SJCRH30 (cell line): ENCODE measurements at regions not wholly inside any gene's neighbourhood (a gene's known extent, or its start where the extent isn't known, plus 50 kb on each side); places are given as distances from the start of the nearest gene placed in this dataset.

Experiments
- DNase-seq, 2 experiments: peaks; one replicate each; pipeline ENCODE4 v3.0.0-alpha.2; 2015 to 2020
- H3K27ac ChIP-seq: fragments of 250-450 bp; sonication (Bioruptor Pico); 2 replicates; pipeline ENCODE4 v1.5.1; 2020; ENCODE audit warnings: mild to moderate bottlenecking, moderate library complexity
- H3K27me3 ChIP-seq: fragments of 250-450 bp; sonication (Bioruptor Pico); 2 replicates; pipeline ENCODE4 v1.5.1; 2020; ENCODE audit warnings: mild to moderate bottlenecking, moderate library complexity
- H3K36me3 ChIP-seq: fragments of 250-450 bp; sonication (Bioruptor Pico); 2 replicates; pipeline ENCODE4 v1.5.1; 2020; ENCODE audit warnings: mild to moderate bottlenecking, moderate library complexity
- H3K4me1 ChIP-seq: fragments of 250-450 bp; sonication (Bioruptor Pico); 2 replicates; pipeline ENCODE4 v1.5.1; 2020; ENCODE audit warnings: mild to moderate bottlenecking, moderate library complexity
- H3K4me3 ChIP-seq: fragments of 250-450 bp; sonication (Bioruptor Pico); 2 replicates; pipeline ENCODE4 v1.5.1; 2020; ENCODE audit warnings: mild to moderate bottlenecking, moderate library complexity
- H3K9me3 ChIP-seq: fragments of 250-450 bp; sonication (Bioruptor Pico); replicated peaks from 2 replicates; pipeline ENCODE4 v1.5.1; 2020; ENCODE audit warnings: mild to moderate bottlenecking, moderate library complexity

GRCh38 chr1:68322096-68322495 lies 89.8 kb upstream of the WLS start:
- Histone ChIP-seq H3K9me3 (no peaks in the 10 kb centered on the region), H3K27ac (no peak overlapping the region), H3K27me3 (no peaks in the 10 kb centered on the region), H3K4me3 (no peak overlapping the region), H3K36me3 (no peaks in the 10 kb centered on the region), H3K4me1 (no peaks in the 10 kb centered on the region)
- DNase-seq, result no peak

GRCh38 chr1:68321084-68321685 lies 88.9 kb upstream of the WLS start:
- H3K9me3 ChIP-seq, result no peaks in the 10 kb centered on the region
- H3K27me3 ChIP-seq, result no peaks in the 10 kb centered on the region
- DNase-seq, result peak; percentile 42 to 58
- no peak overlapping the region for H3K27ac ChIP-seq
- no peak overlapping the region for H3K4me3 ChIP-seq
- no peaks in the 10 kb centered on the region for H3K4me1 ChIP-seq
- H3K36me3 ChIP-seq, result no peaks in the 10 kb centered on the region

- no peaks in the 10 kb centered on the region for H3K4me1 ChIP-seq
- H3K27me3 ChIP-seq, result no peaks in the 10 kb centered on the region
- H3K9me3 ChIP-seq, result no peaks in the 10 kb centered on the region
These were observed 88.0 kb upstream of the WLS start for GRCh38 chr1:68320349-68320748.

GRCh38 chr1:68319907-68320306 lies 87.6 kb upstream of the WLS start:
- DNase-seq, result no peak
- H3K4me3 ChIP-seq, result no peak overlapping the region
- no peaks in the 10 kb centered on the region for H3K9me3 ChIP-seq
- H3K27ac ChIP-seq, result no peak overlapping the region
- H3K4me1 ChIP-seq, result no peaks in the 10 kb centered on the region
- H3K36me3 ChIP-seq, result no peaks in the 10 kb centered on the region
- no peaks in the 10 kb centered on the region for H3K27me3 ChIP-seq

More at GRCh38 chr1:68320349-68320748, 88.0 kb upstream of the WLS start:
- Histone ChIP-seq H3K4me3 (no peak overlapping the region), H3K27ac (no peak overlapping the region), H3K36me3 (no peaks in the 10 kb centered on the region)
- DNase-seq, result no peak

- Histone ChIP-seq H3K27me3 (no peaks in the 10 kb centered on the region; the same call in 1 of the 2 replicates), H3K27ac (no peak overlapping the region), H3K4me3 (no peak overlapping the region), H3K36me3 (no peaks in the 10 kb centered on the region), H3K4me1 (peaks cover 3% of the 10 kb centered on the region; the same call in 1 of the 2 replicates), H3K9me3 (no peaks in the 10 kb centered on the region)
- DNase-seq, result no peak
These were observed 85.2 kb upstream of the WLS start for GRCh38 chr1:68317543-68317942.

- Histone ChIP-seq H3K4me3 (no peak overlapping the region), H3K27me3 (no peaks in the 10 kb centered on the region; the same call in 1 of the 2 replicates), H3K9me3 (no peaks in the 10 kb centered on the region), H3K4me1 (peaks cover 3% of the 10 kb centered on the region; the same call in 1 of the 2 replicates), H3K36me3 (no peaks in the 10 kb centered on the region), H3K27ac (no peak overlapping the region)
- no peak for DNase-seq
These were observed 81.9 kb upstream of the WLS start for GRCh38 chr1:68314151-68314780.

- peaks cover 3% of the 10 kb centered on the region; the same call in 1 of the 2 replicates for H3K4me1 ChIP-seq
- H3K27ac ChIP-seq, result no peak overlapping the region
- H3K27me3 ChIP-seq, result no peaks in the 10 kb centered on the region; the same call in 1 of the 2 replicates
- H3K36me3 ChIP-seq, result no peaks in the 10 kb centered on the region
- no peak for DNase-seq
- H3K9me3 ChIP-seq, result no peaks in the 10 kb centered on the region
- no peak overlapping the region for H3K4me3 ChIP-seq
These were observed 81.4 kb upstream of the WLS start for GRCh38 chr1:68313735-68314134.

- no peak overlapping the region for H3K4me3 ChIP-seq
- H3K27me3 ChIP-seq, result peaks cover 7% of the 10 kb centered on the region; the same call in 1 of the 2 replicates
- no peak overlapping the region for H3K27ac ChIP-seq
- H3K9me3 ChIP-seq, result no peaks in the 10 kb centered on the region
- H3K4me1 ChIP-seq, result no peaks in the 10 kb centered on the region
- no peaks in the 10 kb centered on the region for H3K36me3 ChIP-seq
- no peak for DNase-seq
These were observed 75.7 kb upstream of the WLS start for GRCh38 chr1:68308034-68308433.

- H3K27me3 ChIP-seq, result peaks cover 7% of the 10 kb centered on the region; the same call in 1 of the 2 replicates
- H3K36me3 ChIP-seq, result no peaks in the 10 kb centered on the region
- no peaks in the 10 kb centered on the region for H3K4me1 ChIP-seq
- DNase-seq, result no peak
- no peak overlapping the region for H3K4me3 ChIP-seq
- no peak overlapping the region for H3K27ac ChIP-seq
- no peaks in the 10 kb centered on the region for H3K9me3 ChIP-seq
These were observed 75.1 kb upstream of the WLS start for GRCh38 chr1:68307378-68307787.

- Histone ChIP-seq H3K27ac (no peak overlapping the region), H3K4me3 (no peak overlapping the region), H3K9me3 (no peaks in the 10 kb centered on the region), H3K4me1 (no peaks in the 10 kb centered on the region), H3K36me3 (no peaks in the 10 kb centered on the region), H3K27me3 (peaks cover 7% of the 10 kb centered on the region; the same call in 1 of the 2 replicates)
- DNase-seq, result no peak
These were observed 69.2 kb upstream of the WLS start for GRCh38 chr1:68301471-68302001.

- Histone ChIP-seq H3K27ac (no peak overlapping the region), H3K9me3 (no peaks in the 10 kb centered on the region), H3K4me3 (no peak overlapping the region), H3K4me1 (no peaks in the 10 kb centered on the region), H3K27me3 (no peaks in the 10 kb centered on the region), H3K36me3 (no peaks in the 10 kb centered on the region)
- no peak for DNase-seq
These were observed 62.2 kb upstream of the WLS start for GRCh38 chr1:68294367-68295066.

- no peaks in the 10 kb centered on the region for H3K9me3 ChIP-seq
- DNase-seq, result no peak
- H3K4me3 ChIP-seq, result no peak overlapping the region
- H3K36me3 ChIP-seq, result no peaks in the 10 kb centered on the region
- H3K27ac ChIP-seq, result no peak overlapping the region
- no peaks in the 10 kb centered on the region for H3K27me3 ChIP-seq
- H3K4me1 ChIP-seq, result no peaks in the 10 kb centered on the region
These were observed 61.5 kb upstream of the WLS start for GRCh38 chr1:68293609-68294366.

- Histone ChIP-seq H3K9me3 (no peaks in the 10 kb centered on the region), H3K27me3 (no peaks in the 10 kb centered on the region), H3K4me3 (no peak overlapping the region), H3K36me3 (no peaks in the 10 kb centered on the region), H3K27ac (no peak overlapping the region), H3K4me1 (no peaks in the 10 kb centered on the region)
- DNase-seq, result no peak
These were observed 60.8 kb upstream of the WLS start for GRCh38 chr1:68293122-68293521.

- H3K4me3 ChIP-seq, result no peak overlapping the region
- DNase-seq, result no peak
- H3K27ac ChIP-seq, result no peak overlapping the region
- no peaks in the 10 kb centered on the region for H3K27me3 ChIP-seq
- no peaks in the 10 kb centered on the region for H3K4me1 ChIP-seq
- no peaks in the 10 kb centered on the region for H3K36me3 ChIP-seq
- no peaks in the 10 kb centered on the region for H3K9me3 ChIP-seq
These were observed 59.5 kb upstream of the WLS start for GRCh38 chr1:68291688-68292384.
